GM18499 (cell line): ENCODE measurements at regions not wholly inside any gene's neighbourhood (a gene's known extent, or its start where the extent isn't known, plus 50 kb on each side); places are given as distances from the start of the nearest gene placed in this dataset.

ENCODE experiments used
- ATAC-seq: cut with Tn5 transposase; IDR thresholded peaks from one replicate; pipeline ENCODE4 v1.9.1; 2021; ENCODE audit warnings: moderate number of reproducible peaks; ENCODE audit not compliant: insufficient read depth, unreplicated experiment

DNA sequence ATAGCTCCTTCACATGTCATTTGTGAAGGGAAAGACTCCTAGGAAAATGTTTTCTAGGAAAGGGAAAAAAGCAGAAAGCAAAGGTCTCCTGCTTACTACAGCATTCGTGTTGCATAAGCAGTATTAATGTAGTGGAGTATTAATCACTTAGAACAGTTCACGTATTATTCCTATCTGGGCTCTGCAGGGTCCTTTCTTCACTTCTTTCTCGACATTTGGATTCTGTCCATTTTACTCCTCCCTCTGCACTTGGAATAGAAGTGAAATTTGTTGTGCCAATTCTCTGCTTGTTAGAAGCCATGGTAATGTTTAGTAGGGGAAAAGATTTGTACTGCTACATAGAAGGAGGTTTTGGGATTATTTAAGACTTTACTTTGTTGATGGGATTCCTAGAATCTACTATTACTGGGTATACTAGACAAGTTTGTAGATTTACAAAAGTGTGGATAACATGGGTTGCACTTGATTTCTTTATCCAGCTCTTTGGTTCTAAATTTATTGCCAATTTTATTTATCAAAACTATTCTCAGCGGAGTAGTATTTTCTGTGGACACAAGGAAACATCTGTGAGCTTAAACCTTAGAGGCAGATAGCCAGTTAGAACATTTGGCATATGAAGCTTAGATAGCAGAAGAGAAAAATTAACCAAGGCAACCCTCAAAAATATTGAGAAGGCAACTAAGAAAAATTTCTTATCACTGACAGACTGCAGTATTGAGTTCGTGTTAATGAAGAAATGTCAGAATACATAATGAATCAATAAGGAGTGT lies 108.4 kb upstream of the ESR1 start:
- no peak for ATAC-seq

DNA sequence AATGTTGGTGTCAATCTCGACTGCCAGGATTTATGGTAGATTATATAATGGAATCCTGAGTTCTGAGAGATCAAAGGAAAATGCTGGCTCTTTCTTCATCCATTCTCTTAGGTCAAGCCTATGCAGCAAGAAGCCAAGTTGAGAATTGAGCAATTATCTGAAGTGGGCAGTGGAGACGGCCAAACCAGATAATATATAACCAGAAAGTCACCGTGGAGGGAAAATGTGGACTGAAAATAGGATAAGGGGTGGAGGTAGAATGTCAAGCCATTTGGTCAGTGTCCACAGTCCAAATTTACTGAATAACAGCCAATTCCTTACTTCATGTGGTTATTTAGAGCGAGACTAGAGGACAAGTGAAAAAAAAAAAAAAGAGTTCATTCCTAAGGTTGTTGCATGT lies 107.8 kb upstream of the ESR1 start:
- ATAC-seq: no peak

GRCh38 chr6:151701911-151702562 lies 105.4 kb upstream of the ESR1 start:
- ATAC-seq: peak; percentile 67

GRCh38 chr6:151702851-151703658 lies 104.4 kb upstream of the ESR1 start:
- ATAC-seq: peak; percentile 37

- no peak for ATAC-seq
Observed at GRCh38 chr6:151704383-151704782, 103.1 kb upstream of the ESR1 start.

- no peak for ATAC-seq
Observed at GRCh38 chr6:151705993-151706733, 101.3 kb upstream of the ESR1 start.

- ATAC-seq: no peak
Observed at GRCh38 chr6:151709329-151709728, 98.2 kb upstream of the ESR1 start.

DNA sequence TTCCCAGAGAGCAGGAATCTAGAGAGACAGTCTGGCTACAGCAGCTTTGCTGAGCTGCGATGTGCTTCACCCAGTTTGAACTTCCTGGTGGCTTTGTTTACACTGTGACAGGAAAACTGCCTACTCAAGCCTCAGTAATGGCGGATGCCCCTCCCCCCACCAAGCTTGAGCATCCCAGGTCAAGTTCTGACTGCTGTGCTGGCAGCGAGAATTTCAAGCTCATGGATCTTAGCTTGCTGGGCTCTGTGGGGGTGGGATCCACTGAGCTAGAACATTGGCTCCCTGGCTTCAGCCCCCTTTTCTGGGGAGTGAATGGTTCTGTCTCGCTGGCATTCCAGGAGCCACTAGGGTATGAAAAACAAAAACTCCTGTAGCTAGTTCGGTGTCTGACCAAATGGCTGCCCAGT lies 91.0 kb upstream of the ESR1 start:
- ATAC-seq: no peak

DNA sequence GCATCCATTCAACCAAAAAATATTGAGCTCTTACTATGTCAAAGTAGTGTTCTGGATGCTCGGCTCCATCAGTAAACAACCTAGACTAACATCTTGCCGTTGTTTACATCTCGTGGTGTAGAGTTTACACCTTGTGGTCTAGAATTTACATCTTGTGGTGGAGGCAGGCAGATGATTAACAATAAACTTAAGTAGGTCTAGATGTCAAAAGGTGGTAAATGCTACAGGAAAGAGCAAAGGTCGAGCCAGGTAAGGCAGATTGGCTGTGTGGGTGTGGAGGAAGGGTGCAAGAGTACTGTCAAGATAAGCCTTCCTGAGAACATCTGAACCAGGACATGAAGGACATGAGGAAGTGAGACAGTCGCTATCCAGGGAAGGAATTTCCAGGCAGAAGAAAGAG lies 88.4 kb upstream of the ESR1 start:
- no peak for ATAC-seq

DNA sequence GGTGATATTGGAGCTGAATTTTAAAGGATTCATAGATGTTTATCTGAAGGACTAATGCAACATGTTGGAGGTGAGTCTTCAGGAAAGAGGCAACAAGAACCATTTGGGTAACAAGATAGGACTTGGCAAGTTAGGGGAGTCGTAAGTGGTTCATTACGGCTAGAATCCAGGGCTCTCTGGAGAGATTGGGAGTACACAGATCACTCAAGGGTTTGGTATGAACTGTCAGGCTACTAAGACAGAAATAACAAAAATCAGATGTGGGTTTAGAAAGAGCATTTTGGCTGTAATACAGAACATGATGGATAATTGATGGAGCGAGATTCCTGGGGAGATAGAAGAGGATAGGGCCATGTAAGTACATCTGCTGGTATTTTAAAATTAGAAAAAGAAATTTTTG lies 86.3 kb upstream of the ESR1 start:
- ATAC-seq: no peak

DNA sequence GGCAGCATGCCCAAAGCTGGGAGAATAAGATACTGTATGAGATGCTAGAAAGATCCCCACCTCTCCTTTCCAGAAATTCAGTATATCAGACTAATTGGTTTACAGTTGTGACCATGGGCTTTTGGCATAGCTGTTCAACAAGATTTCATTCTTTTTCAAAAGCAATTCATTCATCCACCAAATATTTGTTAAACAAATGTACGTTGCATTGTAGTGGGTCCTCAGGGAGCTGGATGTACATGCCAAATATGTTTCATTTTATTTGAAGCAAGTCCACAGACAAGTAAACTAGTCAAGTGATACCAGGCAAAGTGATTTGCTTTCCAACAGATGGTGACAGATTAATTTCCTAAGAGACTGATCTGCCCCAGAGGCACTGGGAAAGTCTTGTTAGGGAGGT lies 85.8 kb upstream of the ESR1 start:
- ATAC-seq: no peak

DNA sequence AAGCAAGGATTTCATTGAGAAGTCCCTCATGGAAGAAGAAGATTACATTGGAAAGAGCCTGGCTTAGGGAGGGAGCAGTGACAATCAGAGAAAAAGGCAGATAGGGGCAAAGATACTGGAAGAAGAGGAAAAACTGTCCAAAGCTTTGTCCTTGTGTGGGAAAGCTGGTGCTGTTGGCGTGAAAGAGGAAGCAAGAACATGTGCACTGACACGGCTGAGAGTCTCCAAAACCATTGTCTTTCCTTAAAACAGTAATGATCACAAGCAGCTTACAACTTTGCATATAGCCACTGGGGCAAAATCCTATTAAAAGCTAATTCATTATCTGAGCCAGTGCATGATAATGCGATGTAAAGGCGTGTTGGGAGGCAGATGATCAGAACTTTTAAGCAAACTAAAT lies 85.1 kb upstream of the ESR1 start:
- no peak for ATAC-seq

DNA sequence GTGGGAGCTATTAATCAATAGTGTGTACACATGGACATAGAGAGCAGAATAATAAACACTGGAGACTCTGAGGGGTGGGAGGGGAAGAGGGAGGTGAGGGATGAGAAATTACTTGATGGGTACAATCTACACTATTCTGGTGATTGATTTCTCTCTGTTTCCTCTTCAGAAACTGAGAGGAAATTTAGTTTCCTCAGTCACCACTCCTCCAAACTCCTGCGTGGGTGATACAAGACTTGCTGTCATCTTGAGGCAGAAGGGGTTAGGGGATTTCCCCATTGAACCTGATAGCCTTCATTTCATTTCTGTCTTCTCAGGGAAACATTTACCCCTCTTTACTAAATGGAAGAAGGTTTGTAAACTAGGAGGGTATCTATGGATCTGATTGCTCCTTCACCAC lies 84.3 kb upstream of the ESR1 start:
- peak; percentile 75 for ATAC-seq

DNA sequence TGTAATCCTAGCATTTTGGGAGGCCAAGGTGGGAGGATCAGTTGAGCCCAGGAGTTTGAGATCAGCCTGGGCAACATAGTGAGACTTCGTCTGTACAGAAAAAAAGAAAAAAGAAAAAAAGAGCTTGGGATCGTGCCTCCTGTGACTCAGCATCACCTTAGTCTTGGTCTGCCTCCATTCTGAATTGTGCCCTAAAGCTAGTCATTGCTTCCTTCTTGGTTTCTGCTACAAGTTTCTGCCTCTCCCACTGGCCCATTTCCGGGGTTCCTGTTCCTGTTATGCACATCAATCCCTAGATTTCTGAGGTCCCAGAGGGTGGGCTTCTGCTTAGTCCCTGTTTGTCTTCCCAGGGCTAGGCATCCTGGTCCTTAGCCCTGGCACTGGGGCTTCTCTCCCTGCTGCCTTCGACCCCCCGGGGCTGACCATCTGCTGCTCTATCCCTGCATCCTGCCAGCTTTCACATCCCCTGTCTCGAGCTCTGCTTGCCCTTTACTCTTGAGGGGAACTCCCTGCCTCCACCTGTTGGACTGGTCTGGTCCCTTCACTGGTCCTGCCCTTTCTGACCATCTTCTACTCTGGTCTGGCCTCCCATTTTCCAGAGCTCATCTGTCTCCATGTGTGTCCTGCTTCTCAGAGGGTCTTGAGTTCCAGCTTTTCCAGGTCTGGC lies 77.5 kb upstream of the ESR1 start:
- ATAC-seq: no peak

DNA sequence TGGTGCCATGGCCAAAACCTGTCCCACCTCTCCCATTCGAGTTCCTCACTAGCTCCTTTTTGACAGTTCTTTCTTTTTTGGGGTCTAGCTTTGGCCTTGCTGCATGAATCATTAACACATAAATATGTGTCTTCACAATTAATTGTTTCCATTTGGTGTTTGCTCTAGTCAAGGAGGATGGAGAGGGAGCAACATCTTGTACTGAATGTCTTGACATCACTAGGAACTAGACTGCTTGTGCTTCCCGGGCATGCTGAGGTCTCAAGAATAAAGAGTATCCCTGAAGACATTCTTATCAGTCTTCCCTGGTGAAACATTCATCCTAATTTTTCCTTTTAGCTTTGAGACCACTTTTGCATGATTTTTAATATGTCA lies 77.0 kb upstream of the ESR1 start:
- no peak for ATAC-seq

DNA sequence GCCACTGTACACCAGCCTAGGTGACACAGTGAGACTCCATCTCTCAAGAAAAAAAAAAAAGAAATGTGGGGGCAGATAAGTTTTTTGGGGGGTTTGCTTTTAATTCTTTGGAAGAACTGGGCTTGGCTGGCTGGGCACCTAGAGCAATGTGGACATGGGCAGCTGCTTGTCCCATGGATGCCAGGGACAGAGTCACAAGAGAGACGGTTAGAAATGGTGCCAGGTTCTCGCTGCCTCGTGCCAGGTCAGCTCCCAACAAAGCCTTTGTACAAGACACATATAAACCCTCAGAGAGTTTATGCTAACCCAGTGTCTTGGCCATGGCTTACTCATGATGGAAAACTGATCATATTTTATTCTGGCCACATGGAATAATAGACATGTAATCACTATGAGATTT lies 76.2 kb upstream of the ESR1 start:
- ATAC-seq: no peak

DNA sequence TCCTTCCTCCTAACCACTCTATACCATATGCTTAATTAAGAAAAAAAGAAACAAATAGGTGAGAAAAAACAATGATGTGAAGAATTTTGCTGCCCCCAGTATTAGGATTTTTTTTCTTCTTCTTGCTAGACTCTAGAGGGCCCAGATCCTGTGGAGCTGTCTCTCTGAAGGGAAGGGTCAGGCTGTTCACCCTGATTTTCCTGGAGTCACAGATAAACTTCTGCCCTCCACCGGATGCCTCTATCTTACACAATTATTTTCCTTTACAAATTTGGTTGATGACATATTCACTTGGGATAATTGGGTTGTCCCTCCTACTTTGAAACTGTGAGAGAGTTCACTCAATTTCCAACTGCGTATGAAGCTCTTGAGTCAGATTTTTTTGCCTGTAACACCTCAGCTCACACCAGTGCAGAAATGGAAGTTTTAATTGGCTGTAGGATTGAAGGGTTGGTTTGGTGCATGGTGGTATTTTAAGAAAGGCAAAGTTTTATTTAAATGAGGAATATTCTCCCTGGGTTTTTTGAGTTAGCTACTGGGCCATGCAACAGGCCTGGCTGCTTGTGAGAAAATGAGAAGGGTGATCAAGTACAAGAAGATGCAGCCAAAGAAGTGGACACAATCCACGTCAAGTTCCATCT lies 73.7 kb upstream of the ESR1 start:
- no peak for ATAC-seq

DNA sequence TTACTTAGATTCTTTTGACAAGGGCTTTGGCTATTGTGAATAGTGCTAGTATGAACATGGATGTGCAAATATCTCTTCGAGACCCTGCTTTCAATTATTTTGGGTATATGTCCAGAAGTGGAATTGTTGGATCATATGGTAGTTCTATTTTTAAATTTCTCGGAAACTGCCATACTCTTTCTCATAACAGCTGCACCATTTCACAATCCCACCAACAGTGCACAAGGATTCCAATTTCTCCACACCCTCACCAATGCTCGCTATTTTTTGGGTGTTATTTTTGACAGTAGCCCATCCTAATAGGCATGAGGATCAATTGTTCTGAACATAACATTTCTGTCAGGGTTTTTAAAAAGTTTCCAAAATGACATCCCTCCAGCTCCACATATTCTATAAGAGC lies 69.2 kb upstream of the ESR1 start:
- no peak for ATAC-seq

GRCh38 chr6:151738960-151739359 lies 68.5 kb upstream of the ESR1 start:
- ATAC-seq: no peak

DNA sequence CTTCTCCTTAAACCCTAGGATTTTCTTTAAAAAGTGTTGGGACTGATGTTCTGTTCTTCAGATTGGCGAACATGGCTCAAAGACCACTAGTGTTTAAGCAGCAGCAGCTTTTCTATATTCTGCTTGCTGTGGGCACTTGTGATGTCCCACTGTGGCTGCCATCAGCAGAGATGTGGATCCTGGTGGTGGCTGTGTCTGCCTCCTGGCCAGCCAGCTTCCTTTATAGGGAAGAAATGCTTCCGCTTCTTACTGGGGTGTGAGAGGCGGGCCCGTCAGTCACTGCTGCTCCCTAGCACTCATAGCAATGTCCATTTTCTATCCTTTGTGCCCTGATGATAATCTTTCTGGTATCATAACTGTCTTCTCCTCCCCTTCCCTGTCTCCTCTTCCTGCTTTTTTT lies 66.7 kb upstream of the ESR1 start:
- ATAC-seq: no peak
